SU-DHL-6 (cell line): ENCODE measurements at regions not wholly inside any gene's neighbourhood (a gene's known extent, or its start where the extent isn't known, plus 50 kb on each side); places are given as distances from the start of the nearest gene placed in this dataset.

Experiments
- CTCF ChIP-seq: fragments of 200-600 bp; sonication (generic); IDR thresholded peaks from one replicate; pipeline ENCODE4 v1.5.1; 2017; ENCODE audit warnings: antibody characterized with exemption, mild to moderate bottlenecking, low read length, moderate library complexity; ENCODE audit not compliant: insufficient read depth, poor library complexity, severe bottlenecking
- EZH2phosphoT487 ChIP-seq: fragments of 200-600 bp; sonication (generic), shearing (Covaris generic); conservative IDR thresholded peaks from 2 replicates; pipeline ENCODE4 v1.6.1; 2018; ENCODE audit warnings: mild to moderate bottlenecking, antibody characterized with exemption, low read length, moderate library complexity, mixed read lengths

GRCh38 chr3:88863196-88863595 is 244.2 kb upstream of the EPHA3 start:
- TF ChIP-seq CTCF: no peak
- TF ChIP-seq EZH2phosphoT487: no peak
